ENCODE measurements at regions not wholly inside any gene's neighbourhood (a gene's known extent, or its start where the extent isn't known, plus 50 kb on each side); places are given as distances from the start of the nearest gene placed in this dataset.

- H3K27me3 ChIP-seq (ENCODE audit: control insufficient read depth, low read length), result no peaks in the 10 kb centered on the region
- TF ChIP-seq CTCF (IDR thresholded peaks at IDR 0.05; ENCODE audit: low read depth, low read length, poor library complexity, severe bottlenecking) (no peak), EZH2phosphoT487 (IDR thresholded peaks at IDR 0.05; ENCODE audit: borderline replicate concordance, low read length) (no peak)
- H3K4me2 ChIP-seq (ENCODE audit: low read length), result no peak overlapping the region
Observed at GRCh38 chr9:87271696-87272477, 225.8 kb upstream of the DAPK1 start.

GRCh38 chr9:87275047-87275725, 222.5 kb upstream of the DAPK1 start:
- Histone ChIP-seq H3K9me2 (replicated peaks; ENCODE audit: control insufficient read depth, low read length) (no peaks in the 10 kb centered on the region), H3K27ac (ENCODE audit: low read depth, low read length) (no peak overlapping the region), H3K4me2 (ENCODE audit: low read length) (no peak overlapping the region), H3K9me3 (ENCODE audit: control insufficient read depth, insufficient read depth, low read length) (no peaks in the 10 kb centered on the region), H3K79me2 (ENCODE audit: control insufficient read depth, low read length) (no peaks in the 10 kb centered on the region), H4K20me1 (ENCODE audit: control insufficient read depth, insufficient read depth, low read depth, low read length) (no peaks in the 10 kb centered on the region), H3K36me3 (ENCODE audit: control insufficient read depth, low read length) (no peaks in the 10 kb centered on the region), H3K27me3 (ENCODE audit: control insufficient read depth, low read length) (no peaks in the 10 kb centered on the region), H3K4me1 (ENCODE audit: control insufficient read depth, low read length) (no peaks in the 10 kb centered on the region), H3F3A (ENCODE audit: control insufficient read depth, insufficient read depth) (no peaks in the 10 kb centered on the region), H3K4me3 (ENCODE audit: low read length) (no peak overlapping the region)
- TF ChIP-seq EZH2phosphoT487 (IDR thresholded peaks at IDR 0.05; ENCODE audit: borderline replicate concordance, low read length) (no peak), CTCF (IDR thresholded peaks at IDR 0.05; ENCODE audit: low read depth, low read length, poor library complexity, severe bottlenecking) (no peak)

More at GRCh38 chr9:87271696-87272477, 225.8 kb upstream of the DAPK1 start:
- Histone ChIP-seq H3K36me3 (ENCODE audit: control insufficient read depth, low read length) (no peaks in the 10 kb centered on the region), H3K27ac (ENCODE audit: low read depth, low read length) (no peak overlapping the region), H3K79me2 (ENCODE audit: control insufficient read depth, low read length) (no peaks in the 10 kb centered on the region), H3K9me3 (ENCODE audit: control insufficient read depth, insufficient read depth, low read length) (no peaks in the 10 kb centered on the region), H3K4me1 (ENCODE audit: control insufficient read depth, low read length) (no peaks in the 10 kb centered on the region), H3K9me2 (replicated peaks; ENCODE audit: control insufficient read depth, low read length) (no peaks in the 10 kb centered on the region), H4K20me1 (ENCODE audit: control insufficient read depth, insufficient read depth, low read depth, low read length) (no peaks in the 10 kb centered on the region), H3F3A (ENCODE audit: control insufficient read depth, insufficient read depth) (no peaks in the 10 kb centered on the region), H3K4me3 (ENCODE audit: low read length) (no peak overlapping the region)

- no peak overlapping the region for H3K27ac ChIP-seq (ENCODE audit: low read depth, low read length)
- H3K79me2 ChIP-seq (ENCODE audit: control insufficient read depth, low read length), result no peaks in the 10 kb centered on the region
- no peaks in the 10 kb centered on the region for H3K4me1 ChIP-seq (ENCODE audit: control insufficient read depth, low read length)
- H3K9me2 ChIP-seq (replicated peaks; ENCODE audit: control insufficient read depth, low read length), result no peaks in the 10 kb centered on the region
- H4K20me1 ChIP-seq (ENCODE audit: control insufficient read depth, insufficient read depth, low read depth, low read length), result no peaks in the 10 kb centered on the region
- no peak for TF ChIP-seq CTCF (IDR thresholded peaks at IDR 0.05; ENCODE audit: low read depth, low read length, poor library complexity, severe bottlenecking)
- TF ChIP-seq EZH2phosphoT487 (IDR thresholded peaks at IDR 0.05; ENCODE audit: borderline replicate concordance, low read length), result no peak
- H3K9me3 ChIP-seq (ENCODE audit: control insufficient read depth, insufficient read depth, low read length), result no peaks in the 10 kb centered on the region
- H3K27me3 ChIP-seq (ENCODE audit: control insufficient read depth, low read length), result no peaks in the 10 kb centered on the region
- H3K36me3 ChIP-seq (ENCODE audit: control insufficient read depth, low read length), result no peaks in the 10 kb centered on the region
- H3K4me3 ChIP-seq (ENCODE audit: low read length), result no peak overlapping the region
- no peak overlapping the region for H3K4me2 ChIP-seq (ENCODE audit: low read length)
- H3F3A ChIP-seq (ENCODE audit: control insufficient read depth, insufficient read depth), result no peaks in the 10 kb centered on the region
Observed at GRCh38 chr9:87276327-87276841, 221.3 kb upstream of the DAPK1 start.

All from DOHH2 (cell line).